Endodermal cell (in vitro differentiated cells): ENCODE measurements at regions not wholly inside any gene's neighbourhood (a gene's known extent, or its start where the extent isn't known, plus 50 kb on each side); places are given as distances from the start of the nearest gene placed in this dataset.

Experiments used
- DNase-seq: peaks from one replicate; pipeline ENCODE4 v3.0.0-alpha.2; 2017
- H3K27ac ChIP-seq: 2 replicates; pipeline ENCODE4 v1.5.1; 2013; ENCODE audit warnings: mild to moderate bottlenecking, low read depth, low read length, moderate library complexity
- H3K27me3 ChIP-seq: 2 replicates; pipeline ENCODE4 v1.6.1; 2013; ENCODE audit warnings: mild to moderate bottlenecking, low read length, moderate library complexity; ENCODE audit not compliant: insufficient read depth, control insufficient read depth, poor library complexity, severe bottlenecking
- H3K36me3 ChIP-seq: 2 replicates; pipeline ENCODE4 v1.7.0; 2013; ENCODE audit warnings: mild to moderate bottlenecking, low read length, moderate library complexity; ENCODE audit not compliant: control insufficient read depth, insufficient read depth
- H3K4me1 ChIP-seq: one replicate; pipeline ENCODE4 v1.7.0; 2013; ENCODE audit warnings: low read length; ENCODE audit not compliant: control insufficient read depth, insufficient read depth
- H3K4me3 ChIP-seq: 2 replicates; pipeline ENCODE4 v1.5.1; 2013; ENCODE audit warnings: mild to moderate bottlenecking, low read length, moderate library complexity
- H3K9ac ChIP-seq: 2 replicates; pipeline ENCODE4 v1.6.1; 2013; ENCODE audit warnings: mild to moderate bottlenecking, low read length, moderate library complexity; ENCODE audit not compliant: poor library complexity, severe bottlenecking; ENCODE audit errors: extremely low read depth
- H3K9me3 ChIP-seq: 2 replicates; pipeline ENCODE4 v1.6.1; 2013; ENCODE audit warnings: mild to moderate bottlenecking, low read length, moderate library complexity; ENCODE audit not compliant: control insufficient read depth
- H3K27ac Mint-ChIP-seq: 2 replicates; pipeline ENCODE4 v1.8.0; 2020; ENCODE audit warnings: mixed read lengths
- H3K27me3 Mint-ChIP-seq: 2 replicates; pipeline ENCODE4 v1.8.0; 2021; ENCODE audit warnings: mild to moderate bottlenecking, mixed read lengths; ENCODE audit not compliant: insufficient read depth
- H3K36me3 Mint-ChIP-seq: 2 replicates; pipeline ENCODE4 v1.8.0; 2020; ENCODE audit warnings: low read depth, mixed read lengths
- H3K4me1 Mint-ChIP-seq: 2 replicates; pipeline ENCODE4 v1.8.0; 2020; ENCODE audit warnings: mixed read lengths
- H3K4me3 Mint-ChIP-seq: 2 replicates; pipeline ENCODE4 v1.8.0; 2020; ENCODE audit warnings: mild to moderate bottlenecking, moderate library complexity, mixed read lengths
- H3K9me3 Mint-ChIP-seq: 2 replicates; pipeline ENCODE4 v1.8.0; 2020; ENCODE audit warnings: mild to moderate bottlenecking, mixed read lengths
- CTCF ChIP-seq: fragments of 200-600 bp; sonication (generic); conservative IDR thresholded peaks from 2 replicates; pipeline ENCODE4 v1.5.0; 2021; ENCODE audit warnings: antibody characterized with exemption, mild to moderate bottlenecking
- WGBS, 2 experiments: methylation state at CpG; one replicate each; pipeline versions ENCODE4 v1.1.5 to v1.1.7; 2013; ENCODE audit warnings: missing lambda C conversion rate in 2 of 2, mixed read lengths in 1 of 2; ENCODE audit not compliant: insufficient coverage in 1 of 2, insufficient read length in 1 of 2; 5-methylcytosine and 5-hydroxymethylcytosine counted together

- no peak for TF ChIP-seq CTCF
- H3K4me3 ChIP-seq = no peak overlapping the region
- no CpG with 5 or more reads among the region's 1 CpG for WGBS, 2 experiments
- Mint-ChIP-seq H3K9me3 (no peaks in the 10 kb centered on the region), H3K27ac (no peak overlapping the region), H3K27me3 (no peaks in the 10 kb centered on the region), H3K4me1 (no peaks in the 10 kb centered on the region), H3K4me3 (no peak overlapping the region), H3K36me3 (no peaks in the 10 kb centered on the region)
- no peak for DNase-seq
- H3K9me3 ChIP-seq = no peaks in the 10 kb centered on the region
- H3K4me1 ChIP-seq = no peaks in the 10 kb centered on the region
- H3K27me3 ChIP-seq = no peaks in the 10 kb centered on the region
- no peak overlapping the region for H3K27ac ChIP-seq
- H3K36me3 ChIP-seq = no peaks in the 10 kb centered on the region
- no peak overlapping the region for H3K9ac ChIP-seq
Observed at GRCh38 chr6:96381246-96381645, 140.4 kb upstream of the UFL1 start.

- DNase-seq = peak; percentile 89
Observed at GRCh38 chr6:96391776-96392360, 129.7 kb upstream of the UFL1 start.

GRCh38 chr6:96394727-96395126 lies 126.9 kb upstream of the UFL1 start:
- WGBS, 2 experiments = 90% methylated on average over 3 of the region's 3 CpGs; no CpG with 5 or more reads in 1 of the 2 experiments
- H3K4me1 ChIP-seq = no peaks in the 10 kb centered on the region
- TF ChIP-seq CTCF = peak; percentile 58
- peaks cover 5% of the 10 kb centered on the region for H3K9me3 Mint-ChIP-seq
- H3K4me1 Mint-ChIP-seq = no peaks in the 10 kb centered on the region
- DNase-seq = no peak
- no peak overlapping the region for H3K27ac Mint-ChIP-seq
- H3K27me3 ChIP-seq = no peaks in the 10 kb centered on the region
- no peak overlapping the region for H3K9ac ChIP-seq
- no peaks in the 10 kb centered on the region for H3K27me3 Mint-ChIP-seq
- no peaks in the 10 kb centered on the region for H3K36me3 Mint-ChIP-seq
- H3K36me3 ChIP-seq = no peaks in the 10 kb centered on the region
- peaks cover 5% of the 10 kb centered on the region for H3K9me3 ChIP-seq
- no peak overlapping the region for H3K27ac ChIP-seq
- H3K4me3 ChIP-seq = no peak overlapping the region
- no peak overlapping the region for H3K4me3 Mint-ChIP-seq

More at GRCh38 chr6:96391776-96392360, 129.7 kb upstream of the UFL1 start:
- Histone ChIP-seq H3K27ac (peak overlapping the region; percentile 77), H3K4me1 (no peaks in the 10 kb centered on the region), H3K36me3 (no peaks in the 10 kb centered on the region), H3K9ac (no peak overlapping the region), H3K4me3 (no peak overlapping the region), H3K9me3 (no peaks in the 10 kb centered on the region), H3K27me3 (no peaks in the 10 kb centered on the region)
- no peak overlapping the region for H3K27ac Mint-ChIP-seq
- H3K4me1 Mint-ChIP-seq = no peaks in the 10 kb centered on the region
- no peaks in the 10 kb centered on the region for H3K27me3 Mint-ChIP-seq
- TF ChIP-seq CTCF = no peak
- H3K4me3 Mint-ChIP-seq = no peak overlapping the region
- H3K36me3 Mint-ChIP-seq = no peaks in the 10 kb centered on the region
- no peaks in the 10 kb centered on the region for H3K9me3 Mint-ChIP-seq
- 2 to 10% methylated on average over 7 to 8 of the region's 9 CpGs for WGBS, 2 experiments
